Type B pancreatic cell (in vitro differentiated cells): ENCODE measurements at regions not wholly inside any gene's neighbourhood (a gene's known extent, or its start where the extent isn't known, plus 50 kb on each side); places are given as distances from the start of the nearest gene placed in this dataset.

ENCODE experiments used
- DNase-seq: peaks from one replicate; pipeline ENCODE4 v3.0.0; 2021; ENCODE audit warnings: mixed read lengths; ENCODE audit not compliant: unreplicated experiment; ENCODE audit errors: extremely low spot score
- H3K27ac Mint-ChIP-seq: 2 replicates; pipeline ENCODE4 v1.8.0; 2021; ENCODE audit warnings: mild to moderate bottlenecking, mixed read lengths
- H3K27me3 Mint-ChIP-seq: 2 replicates; pipeline ENCODE4 v1.8.0; 2021; ENCODE audit warnings: mixed read lengths
- H3K36me3 Mint-ChIP-seq: 2 replicates; pipeline ENCODE4 v1.8.0; 2021; ENCODE audit warnings: mixed read lengths
- H3K4me1 Mint-ChIP-seq: one replicate; pipeline ENCODE4 v1.8.0; 2021; ENCODE audit warnings: mixed read lengths; ENCODE audit not compliant: unreplicated experiment
- H3K4me3 Mint-ChIP-seq: 2 replicates; pipeline ENCODE4 v1.8.0; 2021; ENCODE audit warnings: mild to moderate bottlenecking, mixed read lengths
- H3K9me3 Mint-ChIP-seq: 2 replicates; pipeline ENCODE4 v1.8.0; 2021; ENCODE audit warnings: mixed read lengths
- CTCF ChIP-seq: fragments of 200-600 bp; sonication (generic); conservative IDR thresholded peaks from 2 replicates; pipeline ENCODE4 v1.5.0; 2021; ENCODE audit warnings: antibody characterized with exemption, mild to moderate bottlenecking

- Mint-ChIP-seq H3K9me3 (peaks cover 5% of the 10 kb centered on the region), H3K36me3 (no peaks in the 10 kb centered on the region), H3K27ac (no peak overlapping the region), H3K27me3 (peaks cover 3% of the 10 kb centered on the region), H3K4me3 (no peak overlapping the region), H3K4me1 (no peaks in the 10 kb centered on the region)
- TF ChIP-seq CTCF, result no peak
- DNase-seq, result no peak
Measured at GRCh38 chr1:166552706-166553105, 286.6 kb upstream of the POGK start.

DNA sequence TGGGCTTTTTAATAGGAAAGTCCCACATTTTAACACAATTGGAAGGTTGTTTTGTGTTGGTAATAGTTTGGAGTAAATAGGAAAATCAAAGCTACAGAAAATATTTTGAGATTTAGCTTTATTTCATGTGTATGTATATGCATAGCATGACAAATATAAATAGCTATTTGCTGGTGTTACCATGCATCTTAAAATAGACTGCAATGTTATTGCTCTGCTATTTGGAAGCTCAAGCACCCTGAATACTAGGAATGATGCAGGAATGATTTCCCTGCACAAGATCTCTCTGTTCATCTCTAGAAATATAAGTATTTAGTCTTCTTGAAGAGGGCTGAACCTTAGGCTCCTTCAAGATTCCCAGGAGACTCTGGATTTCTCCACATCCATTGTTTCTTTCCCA is 268.3 kb upstream of the POGK start:
- Mint-ChIP-seq H3K27me3 (no peaks in the 10 kb centered on the region), H3K4me1 (no peaks in the 10 kb centered on the region), H3K27ac (no peak overlapping the region), H3K4me3 (no peak overlapping the region), H3K36me3 (no peaks in the 10 kb centered on the region), H3K9me3 (no peaks in the 10 kb centered on the region)
- no peak for TF ChIP-seq CTCF
- DNase-seq, result no peak

- no peak for DNase-seq
- no peak overlapping the region for H3K27ac Mint-ChIP-seq
Measured at GRCh38 chr1:166573199-166573598, 266.1 kb upstream of the POGK start.

DNA sequence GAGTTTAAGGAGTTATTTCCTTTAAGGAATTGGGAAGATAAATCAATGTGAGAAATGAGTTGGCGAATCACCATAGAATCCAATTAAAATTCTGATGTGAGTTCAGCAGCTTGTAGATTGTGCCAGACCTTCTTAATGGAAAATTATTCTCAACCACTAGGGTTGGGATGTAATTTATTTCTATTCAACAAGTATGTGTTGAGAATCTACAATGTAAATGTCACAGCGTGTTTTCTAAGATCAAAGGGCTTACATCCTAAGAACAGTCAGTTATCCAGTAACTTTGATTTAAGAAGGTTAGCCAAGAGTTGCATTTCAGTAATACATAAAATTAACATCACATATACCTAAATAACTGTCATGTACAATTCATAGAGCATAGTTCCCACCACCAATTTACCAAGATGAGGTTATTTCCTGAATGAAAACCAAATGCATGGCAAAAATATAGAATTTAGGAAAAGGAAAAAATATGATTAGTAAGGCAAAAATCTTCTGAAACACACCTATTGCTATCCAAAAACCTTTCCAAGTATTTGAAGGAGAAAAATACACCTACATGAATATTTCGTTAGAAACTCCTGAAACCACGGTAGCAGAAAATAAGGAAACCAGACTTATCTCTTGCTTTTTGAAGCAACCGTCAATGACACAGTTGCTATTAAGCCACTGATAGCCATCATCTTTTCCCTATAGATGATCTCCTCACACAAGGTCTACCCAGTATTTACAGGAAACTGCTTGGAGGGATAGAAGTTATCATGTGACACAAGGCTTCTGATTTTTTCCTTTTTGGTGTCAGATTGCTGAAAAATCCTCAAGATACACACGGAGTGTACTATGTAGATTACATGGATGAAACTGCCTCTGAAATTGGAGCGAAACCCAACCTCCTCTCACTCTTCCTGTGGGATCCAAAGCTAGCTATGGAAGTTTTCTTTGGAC is 259.4 kb upstream of the POGK start:
- DNase-seq, result no peak
- H3K27me3 Mint-ChIP-seq, result peaks cover 19% of the 10 kb centered on the region
- H3K36me3 Mint-ChIP-seq, result no peaks in the 10 kb centered on the region
- H3K4me3 Mint-ChIP-seq, result no peak overlapping the region
- TF ChIP-seq CTCF, result no peak
- H3K9me3 Mint-ChIP-seq, result no peaks in the 10 kb centered on the region
- H3K27ac Mint-ChIP-seq, result no peak overlapping the region
- no peaks in the 10 kb centered on the region for H3K4me1 Mint-ChIP-seq

More at GRCh38 chr1:166573199-166573598, 266.1 kb upstream of the POGK start:
- Mint-ChIP-seq H3K27me3 (peaks cover 4% of the 10 kb centered on the region), H3K4me3 (no peak overlapping the region), H3K4me1 (no peaks in the 10 kb centered on the region), H3K36me3 (no peaks in the 10 kb centered on the region), H3K9me3 (no peaks in the 10 kb centered on the region)
- no peak for TF ChIP-seq CTCF

DNA sequence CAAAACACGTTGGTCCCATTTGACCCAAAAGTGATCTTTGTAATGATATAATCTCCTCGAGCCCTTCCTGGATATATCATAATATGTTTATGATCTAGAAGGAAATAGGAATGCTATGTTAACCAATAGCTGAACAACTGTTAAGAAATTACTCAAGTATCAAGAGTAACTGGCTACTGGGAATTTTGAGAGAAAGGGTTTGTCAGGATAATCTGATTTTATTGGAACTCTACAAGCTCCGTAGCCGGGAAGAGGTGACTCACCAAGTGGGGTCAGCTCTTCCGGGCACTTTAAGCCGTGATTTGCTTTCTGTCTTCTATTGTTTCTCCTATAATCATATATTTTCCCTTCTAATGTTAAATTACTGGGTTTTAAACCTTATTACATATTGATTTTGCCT is 250.5 kb upstream of the POGK start:
- TF ChIP-seq CTCF, result no peak
- no peaks in the 10 kb centered on the region for H3K27me3 Mint-ChIP-seq
- no peaks in the 10 kb centered on the region for H3K36me3 Mint-ChIP-seq
- no peak for DNase-seq
- H3K4me3 Mint-ChIP-seq, result no peak overlapping the region
- no peak overlapping the region for H3K27ac Mint-ChIP-seq
- no peaks in the 10 kb centered on the region for H3K9me3 Mint-ChIP-seq
- no peaks in the 10 kb centered on the region for H3K4me1 Mint-ChIP-seq
